IMR-90 (cell line): ENCODE measurements at regions not wholly inside any gene's neighbourhood (a gene's known extent, or its start where the extent isn't known, plus 50 kb on each side); places are given as distances from the start of the nearest gene placed in this dataset.

Experiments
- ATAC-seq: fragments of 200-7000 bp; cut with Tn5 transposase; 2 replicates; pipeline ENCODE4 v1.9.1; 2020; ENCODE audit warnings: low read depth, mild to moderate bottlenecking, moderate library complexity
- BruUV-seq: library from RNA; stranded (reverse); fragments of 400-500 nt; replicated peaks from 2 replicates; lab custom pipeline; 2021; lab: Mats Ljungman, UMichigan
- CTCF ChIA-PET: fragments of 300-600 bp; formaldehyde crosslinking; extraction: SDS; loops from one replicate; lab custom pipeline; 2021; ENCODE audit warnings: antibody characterized with exemption; lab: Yijun Ruan, JAX
- POLR2A ChIA-PET: fragments of 300-600 bp; sonication (Branson Sonifier 250); formaldehyde crosslinking; loops from one replicate; lab custom pipeline; 2022; ENCODE audit warnings: antibody characterized with exemption; ENCODE audit not compliant: unreplicated experiment; lab: Charles Lee
- DNase-seq: peaks from one replicate; pipeline ENCODE4 v3.0.0; 2013
- H2AFZ ChIP-seq: replicated peaks from 2 replicates; pipeline ENCODE3; 2013; ENCODE audit warnings: low read length, mild to moderate bottlenecking; ENCODE audit not compliant: poor library complexity
- H2AK5ac ChIP-seq: 2 replicates; pipeline ENCODE4 v1.6.1; 2013; ENCODE audit warnings: low read depth, low read length, inconsistent platforms
- H2AK9ac ChIP-seq: replicated peaks from 2 replicates; pipeline ENCODE3; 2013; ENCODE audit warnings: mild to moderate bottlenecking, low read depth, low read length, moderate library complexity; ENCODE audit not compliant: poor library complexity
- H2BK120ac ChIP-seq: 2 replicates; pipeline ENCODE4 v1.6.1; 2013; ENCODE audit warnings: low read depth, low read length, inconsistent platforms
- H2BK15ac ChIP-seq: 3 replicates; pipeline ENCODE4 v1.6.1; 2013; ENCODE audit warnings: low read depth, low read length, inconsistent platforms
- H2BK20ac ChIP-seq: 2 replicates; pipeline ENCODE4 v1.6.1; 2013; ENCODE audit warnings: low read depth, mild to moderate bottlenecking, inconsistent platforms, low read length, moderate library complexity
- H2BK5ac ChIP-seq: 2 replicates; pipeline ENCODE4 v1.6.1; 2013; ENCODE audit warnings: mild to moderate bottlenecking, low read depth, low read length, inconsistent platforms; ENCODE audit not compliant: poor library complexity, severe bottlenecking
- H3K14ac ChIP-seq: replicated peaks from 2 replicates; pipeline ENCODE4 v1.6.1; 2013; ENCODE audit warnings: low read depth, low read length, inconsistent platforms
- H3K18ac ChIP-seq: 2 replicates; pipeline ENCODE4 v1.6.1; 2013; ENCODE audit warnings: low read depth, low read length, control low read depth
- H3K23ac ChIP-seq: 2 replicates; pipeline ENCODE4 v1.6.1; 2013; ENCODE audit warnings: low read depth, low read length, inconsistent platforms
- H3K27ac ChIP-seq: 2 replicates; pipeline ENCODE4 v1.5.1; 2013; ENCODE audit warnings: mild to moderate bottlenecking, control low read depth, low read length; ENCODE audit not compliant: insufficient read depth
- H3K27me3 ChIP-seq: 2 replicates; pipeline ENCODE4 v1.6.1; 2013; ENCODE audit warnings: low read length; ENCODE audit not compliant: control insufficient read depth, insufficient read depth
- H3K36me3 ChIP-seq: 2 replicates; pipeline ENCODE4 v1.6.1; 2013; ENCODE audit warnings: low read length, mixed read lengths; ENCODE audit not compliant: control insufficient read depth, insufficient read depth
- H3K4ac ChIP-seq: 2 replicates; pipeline ENCODE4 v1.6.1; 2013; ENCODE audit warnings: low read depth, low read length, inconsistent platforms
- H3K4me1 ChIP-seq: 2 replicates; pipeline ENCODE4 v1.6.1; 2013; ENCODE audit warnings: low read length, mixed read lengths; ENCODE audit not compliant: control insufficient read depth, insufficient read depth
- H3K4me2 ChIP-seq: 2 replicates; pipeline ENCODE4 v1.6.1; 2013; ENCODE audit warnings: low read depth, mild to moderate bottlenecking, control low read depth, low read length, moderate library complexity
- H3K4me3 ChIP-seq: 2 replicates; pipeline ENCODE4 v1.5.1; 2013; ENCODE audit warnings: low read depth, mild to moderate bottlenecking, control low read depth, low read length, moderate library complexity; ENCODE audit not compliant: insufficient read depth
- H3K56ac ChIP-seq: 2 replicates; pipeline ENCODE4 v1.6.1; 2013; ENCODE audit warnings: low read length, inconsistent platforms; ENCODE audit not compliant: insufficient read depth; ENCODE audit errors: extremely low read depth
- H3K79me1 ChIP-seq, 2 experiments: 2 replicates each; pipeline ENCODE4 v1.6.1; 2013; ENCODE audit warnings: low read length in 2 of 2, inconsistent platforms in 1 of 2, low read depth in 1 of 2
- H3K9ac ChIP-seq: 2 replicates; pipeline ENCODE4 v1.6.1; 2013; ENCODE audit warnings: low read depth, low read length, control low read depth
- H3K9me1 ChIP-seq: 2 replicates; pipeline ENCODE4 v1.6.1; 2013; ENCODE audit warnings: low read length, inconsistent platforms; ENCODE audit not compliant: insufficient read depth
- H3K9me3 ChIP-seq: 2 replicates; pipeline ENCODE4 v1.6.1; 2013; ENCODE audit warnings: low read length; ENCODE audit not compliant: control insufficient read depth, insufficient read depth
- H4K20me1 ChIP-seq: 2 replicates; pipeline ENCODE4 v1.6.1; 2013; ENCODE audit warnings: low read length, inconsistent platforms; ENCODE audit not compliant: insufficient read depth
- H4K5ac ChIP-seq: 2 replicates; pipeline ENCODE4 v1.6.1; 2013; ENCODE audit warnings: mild to moderate bottlenecking, low read depth, low read length, control low read depth
- H4K8ac ChIP-seq, 2 experiments: 2 replicates each; pipeline ENCODE4 v1.6.1; 2013; ENCODE audit warnings: low read depth in 2 of 2, low read length in 2 of 2, control low read depth in 1 of 2, inconsistent platforms in 1 of 2
- H4K91ac ChIP-seq: 2 replicates; pipeline ENCODE4 v1.6.1; 2013; ENCODE audit warnings: low read depth, low read length, inconsistent platforms; ENCODE audit not compliant: insufficient read depth
- CEBPB ChIP-seq: IDR thresholded peaks from 2 replicates; pipeline ENCODE4 v1.6.1; 2012; ENCODE audit warnings: low read depth, low read length, improper control_type of control experiment
- CHD1 ChIP-seq: IDR thresholded peaks from 2 replicates; pipeline ENCODE4 v1.6.1; 2012; ENCODE audit warnings: low read depth, low read length, improper control_type of control experiment
- CTCF ChIP-seq: conservative IDR thresholded peaks from 2 replicates; pipeline ENCODE4 v1.5.1; 2012; ENCODE audit warnings: mild to moderate bottlenecking, low read depth, low read length, improper control_type of control experiment
- ELK1 ChIP-seq: fragments of 150-350 bp; IDR thresholded peaks from 2 replicates; pipeline ENCODE4 v1.6.1; 2016; ENCODE audit warnings: low read depth, mild to moderate bottlenecking, low read length, moderate library complexity, borderline replicate concordance
- MAFK ChIP-seq: IDR thresholded peaks from 2 replicates; pipeline ENCODE4 v1.6.1; 2012; ENCODE audit warnings: low read depth, low read length, improper control_type of control experiment
- MXI1 ChIP-seq: IDR thresholded peaks from 2 replicates; pipeline ENCODE4 v1.6.1; 2012; ENCODE audit warnings: low read depth, mild to moderate bottlenecking, low read length, moderate library complexity, borderline replicate concordance
- POLR2A ChIP-seq: IDR thresholded peaks from 2 replicates; pipeline ENCODE4 v1.6.1; 2012; ENCODE audit warnings: mild to moderate bottlenecking, low read depth, low read length
- RAD21 ChIP-seq: IDR thresholded peaks from 2 replicates; pipeline ENCODE4 v1.6.1; 2012; ENCODE audit warnings: low read length, improper control_type of control experiment
- RCOR1 ChIP-seq: IDR thresholded peaks from 2 replicates; pipeline ENCODE4 v1.6.1; 2012; ENCODE audit warnings: mild to moderate bottlenecking, low read length, improper control_type of control experiment; ENCODE audit not compliant: insufficient replicate concordance
- RFX5 ChIP-seq: IDR thresholded peaks from 2 replicates; pipeline ENCODE4 v1.8.0; 2012; ENCODE audit warnings: low read depth, mild to moderate bottlenecking, low read length, moderate library complexity
- SMC3 ChIP-seq: fragments of 150-350 bp; IDR thresholded peaks from 2 replicates; pipeline ENCODE4 v1.6.1; 2016; ENCODE audit warnings: low read depth, mild to moderate bottlenecking, antibody characterized with exemption, low read length, moderate library complexity
- USF2 ChIP-seq: fragments of 150-350 bp; IDR thresholded peaks from 2 replicates; pipeline ENCODE4 v1.6.1; 2017; ENCODE audit warnings: mild to moderate bottlenecking, antibody characterized with exemption, low read length, low read depth
- WGBS, 2 experiments: methylation state at CpG; one replicate each; pipeline versions ENCODE4 v1.1.5 to v1.1.7; 2013; ENCODE audit warnings: missing lambda C conversion rate in 2 of 2; ENCODE audit not compliant: insufficient read length in 1 of 2; ENCODE audit errors: extremely low coverage in 2 of 2; 5-methylcytosine and 5-hydroxymethylcytosine counted together
- dilution Hi-C: fragments of 300-500 bp; cut with HindIII; formaldehyde crosslinking; loops from one replicate; pipeline ENCODE4 v1.14.3; 2018; ENCODE audit warnings: low sequenced_read_pairs; ENCODE audit not compliant: unreplicated experiment
- in situ Hi-C: fragments of 300-500 bp; cut with MboI; formaldehyde crosslinking; loops from 3 replicates; pipeline ENCODE4 v1.14.3; 2019; ENCODE audit warnings: low sequenced_read_pairs, inconsistent platforms, mixed read lengths
- intact Hi-C: fragments of 100-400 bp; cut with micrococcal nuclease; formaldehyde crosslinking; loops from 2 replicates; pipeline ENCODE4 v1.10.0; 2022

GRCh38 chr9:88320748-88321415 lies 67.4 kb upstream of the SPIN1 start:
- H3K4me2 ChIP-seq: no peak overlapping the region
- no peaks in the 10 kb centered on the region for H3K79me1 ChIP-seq
- no peak overlapping the region for H3K9ac ChIP-seq
- H2AK5ac ChIP-seq: peak overlapping the region; percentile 37
- H3K9me1 ChIP-seq: peaks cover 13% of the 10 kb centered on the region; the same call in 1 of the 2 replicates
- H2BK15ac ChIP-seq: peak overlapping the region; percentile 22; the same call in 1 of the 3 replicates
- peak overlapping the region; percentile 93; the same call in 1 of the 2 replicates for H4K91ac ChIP-seq
- H4K8ac ChIP-seq: no peak overlapping the region; a peak in 1 of 4 replicates
- no peaks in the 10 kb centered on the region for H3K36me3 ChIP-seq
- H4K20me1 ChIP-seq: no peaks in the 10 kb centered on the region
- no peak for TF ChIP-seq MAFK
- TF ChIP-seq MXI1: no peak
- TF ChIP-seq SMC3: no peak
- TF ChIP-seq POLR2A: no peak
- TF ChIP-seq CHD1: no peak
- TF ChIP-seq RFX5: no peak
- no peak for TF ChIP-seq ELK1
- no peak for TF ChIP-seq RCOR1
- TF ChIP-seq CEBPB: no peak
- no peak for TF ChIP-seq USF2
- no peak for TF ChIP-seq CTCF
- TF ChIP-seq RAD21: no peak
- no peak overlapping the region for H2AFZ ChIP-seq
- no peak overlapping the region for H3K4me3 ChIP-seq
- no peak overlapping the region for H4K5ac ChIP-seq
- no peaks in the 10 kb centered on the region for H3K9me3 ChIP-seq
- ChIA-PET CTCF (no interaction called here), POLR2A (no interaction called here)
- no peak overlapping the region for H3K18ac ChIP-seq
- no peak overlapping the region for H3K27ac ChIP-seq
- peak overlapping the region; percentile 90 for H2BK120ac ChIP-seq
- ATAC-seq: no peak
- no peak overlapping the region for H3K23ac ChIP-seq
- no peak overlapping the region for H2BK5ac ChIP-seq
- no peak overlapping the region for H3K56ac ChIP-seq
- 97% methylated on average over 4 of the region's 11 CpGs; no CpG with 5 or more reads in 1 of the 2 experiments for WGBS, 2 experiments
- no peak for DNase-seq
- H3K27me3 ChIP-seq: no peaks in the 10 kb centered on the region; the same call in 1 of the 2 replicates
- H3K4me1 ChIP-seq: peaks cover 6% of the 10 kb centered on the region
- H3K4ac ChIP-seq: peak overlapping the region; percentile 86
- H2BK20ac ChIP-seq: peak overlapping the region; percentile 88; the same call in 1 of the 2 replicates
- dilution Hi-C loops: no loop called here
- no TSS peak for BruUV-seq
- intact Hi-C loops: no loop called here
- in situ Hi-C loops: no loop called here
- peak overlapping the region; percentile 75 for H2AK9ac ChIP-seq
- H3K14ac ChIP-seq: no peak overlapping the region
